NCI-H524 treated with DMSO at 0.1 percent for 48 hours (cell line): ENCODE measurements at regions not wholly inside any gene's neighbourhood (a gene's known extent, or its start where the extent isn't known, plus 50 kb on each side); places are given as distances from the start of the nearest gene placed in this dataset.
"Not testable (repeated sequence)": the region's sequence is repeated elsewhere in the genome, so short reads cannot be mapped to it uniquely, and the experiment has no call there.

Source experiments
- DNase-seq: peaks from one replicate; lab custom pipeline; 2025; lab: John Stamatoyannopoulos, UW

DNA sequence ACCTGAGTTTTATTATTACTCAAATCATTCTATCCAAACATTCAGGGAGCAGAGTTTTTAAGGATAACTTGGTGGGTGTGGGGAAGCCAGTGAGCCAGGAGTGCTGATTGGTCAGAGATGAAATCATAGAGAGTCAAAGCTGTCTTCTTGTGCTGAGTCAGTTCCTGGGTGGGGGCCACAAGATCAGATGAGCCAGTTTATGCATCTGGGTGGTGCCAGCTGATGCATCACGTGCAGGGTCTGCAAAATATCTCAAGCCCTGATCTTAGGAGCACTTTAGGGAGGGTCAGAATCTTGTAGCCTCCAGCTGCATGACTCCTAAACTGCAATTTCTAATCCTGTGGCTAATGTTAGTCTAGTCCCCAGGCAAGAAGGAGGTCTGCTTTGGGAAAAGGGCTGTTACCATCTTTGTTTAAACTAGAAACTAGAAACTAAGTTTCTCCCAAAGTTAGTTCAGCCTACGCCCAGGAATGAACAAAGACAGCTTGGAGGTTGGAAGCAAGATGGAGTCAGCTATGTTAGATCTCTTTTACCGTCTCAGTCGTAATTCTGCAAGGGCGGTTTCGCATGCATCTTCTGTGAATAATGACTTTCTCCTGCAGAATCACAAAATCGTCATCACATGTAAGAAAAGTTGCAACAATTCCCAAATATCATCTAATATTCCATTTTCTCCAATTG, 97.5 kb downstream of the ZNF664 start:
- not testable (repeated sequence) for DNase-seq

DNA sequence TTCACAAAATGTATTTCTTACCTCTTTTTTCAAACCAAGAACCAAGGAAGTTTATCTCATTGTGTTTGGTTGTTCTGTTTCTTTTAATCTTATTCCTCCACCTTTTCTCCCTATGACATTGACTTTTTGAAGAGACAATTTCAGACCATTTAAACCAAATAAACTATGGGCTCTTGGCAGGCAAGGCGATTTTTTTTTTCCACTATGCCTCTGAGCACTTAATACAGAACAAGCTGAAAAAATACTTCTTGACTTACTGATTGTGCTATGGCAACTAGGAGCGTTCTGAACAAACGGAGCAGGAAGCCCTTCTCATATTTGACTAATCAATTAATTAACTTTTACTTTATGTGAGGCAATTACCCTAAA, 98.0 kb downstream of the ZNF664 start:
- DNase-seq: no peak

DNA sequence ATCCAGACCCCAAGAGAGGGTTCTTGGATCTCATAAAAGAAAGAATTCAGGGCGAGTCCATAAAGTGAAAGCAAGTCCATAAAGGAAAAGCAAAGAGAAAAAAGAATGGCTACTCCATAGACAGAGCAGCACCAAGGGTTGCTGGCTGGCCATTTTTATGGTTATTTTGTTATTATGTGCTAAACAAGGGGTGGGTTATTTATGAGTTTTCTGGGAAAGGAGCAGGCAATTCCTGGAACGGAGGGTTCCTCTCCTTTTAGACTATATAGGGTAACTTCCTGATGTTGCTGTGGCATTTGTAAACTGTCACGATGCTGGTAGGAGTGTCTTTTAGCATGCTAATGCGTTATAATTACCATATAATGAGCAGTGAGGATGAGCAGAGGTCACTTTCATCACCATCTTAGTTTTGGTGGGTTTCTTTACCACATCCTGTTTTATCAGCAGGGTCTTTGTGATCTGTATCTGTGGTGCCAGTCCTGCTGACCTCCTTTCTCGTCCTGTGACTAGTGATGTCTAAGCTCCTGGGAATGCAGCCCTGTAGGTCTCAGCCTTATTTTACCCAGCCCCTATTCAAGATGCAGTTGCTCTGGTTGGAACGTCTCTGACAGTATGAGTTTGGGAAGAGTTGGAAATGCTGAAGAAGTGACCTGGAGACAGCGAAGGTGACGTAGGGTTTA, 100.5 kb downstream of the ZNF664 start:
- no peak for DNase-seq

DNA sequence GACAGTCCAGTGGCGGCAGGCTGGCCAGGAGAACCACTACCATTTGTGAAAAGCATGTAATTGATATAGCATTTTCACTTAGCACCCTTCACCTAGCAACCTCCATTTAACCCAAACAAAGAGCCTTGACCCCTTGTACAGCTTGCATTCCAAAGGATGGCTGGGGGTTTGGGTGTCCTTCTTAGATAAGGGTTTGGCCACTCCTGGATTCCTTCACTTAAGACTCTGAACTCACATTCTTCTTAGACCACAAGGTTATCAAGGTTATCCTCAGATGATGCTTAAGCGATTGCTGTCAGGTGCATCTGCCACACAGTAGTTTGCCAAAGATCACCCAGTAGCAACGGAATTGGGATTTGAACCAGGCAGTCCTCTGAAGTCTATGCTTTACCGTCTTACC, 102.8 kb downstream of the ZNF664 start:
- DNase-seq: no peak

DNA sequence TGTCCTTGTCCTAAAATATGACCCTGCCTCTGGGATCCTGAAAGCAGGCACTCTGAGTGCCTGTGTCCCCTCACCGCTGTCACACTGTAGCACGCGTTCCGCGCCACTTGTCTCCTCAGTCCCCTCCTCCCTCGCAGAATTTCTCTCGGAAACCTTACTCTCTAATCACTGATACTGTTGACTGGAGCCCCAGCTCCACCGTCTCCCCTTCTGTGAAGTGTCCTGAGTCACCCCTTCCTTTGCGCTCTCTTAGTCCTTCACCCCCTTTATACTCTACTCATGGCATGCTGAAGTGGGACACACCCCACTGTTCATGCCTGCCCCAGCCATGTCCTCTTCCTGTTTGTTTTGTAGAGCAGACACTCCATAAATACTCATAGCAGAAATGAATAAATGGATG, 104.7 kb downstream of the ZNF664 start:
- no peak for DNase-seq

DNA sequence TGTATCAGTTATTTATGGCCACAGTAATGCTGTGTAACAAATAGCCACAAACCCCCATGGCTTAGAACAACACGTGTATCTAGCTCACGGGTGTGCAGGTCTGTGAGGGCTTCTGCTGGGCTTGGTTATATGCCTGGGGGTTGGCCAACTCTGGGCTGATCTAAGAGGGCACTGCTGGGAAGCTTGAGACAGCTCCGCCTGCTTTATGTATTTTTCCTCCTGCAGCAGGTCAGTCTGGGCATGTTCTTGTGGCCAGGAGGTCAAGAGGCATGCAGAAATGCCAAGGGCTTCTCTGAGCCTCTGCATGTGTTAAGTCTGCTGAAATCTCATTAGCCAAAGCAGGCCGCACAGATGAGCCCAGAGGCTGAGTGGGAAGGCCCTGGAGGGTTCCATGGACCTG, 105.8 kb downstream of the ZNF664 start:
- no peak for DNase-seq

DNA sequence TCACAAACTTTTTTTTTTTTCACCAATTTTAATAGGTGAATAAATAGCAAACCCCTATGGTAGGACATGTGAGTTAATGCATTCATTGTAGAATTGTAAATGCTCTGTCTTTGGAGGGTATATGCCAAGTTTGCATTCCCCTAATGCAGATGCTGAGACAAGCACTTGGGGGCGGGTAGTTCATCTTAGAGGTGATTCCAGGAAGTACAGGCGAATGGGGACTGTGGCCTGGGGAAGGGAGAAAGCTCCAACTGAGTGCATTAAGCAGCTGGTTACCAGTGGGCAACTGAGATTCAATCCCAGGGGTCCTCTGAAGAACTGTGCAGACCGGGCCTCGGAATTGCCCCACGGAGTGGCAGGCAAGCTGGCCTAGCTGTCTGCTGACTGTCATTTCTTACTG, 107.6 kb downstream of the ZNF664 start:
- no peak for DNase-seq

DNA sequence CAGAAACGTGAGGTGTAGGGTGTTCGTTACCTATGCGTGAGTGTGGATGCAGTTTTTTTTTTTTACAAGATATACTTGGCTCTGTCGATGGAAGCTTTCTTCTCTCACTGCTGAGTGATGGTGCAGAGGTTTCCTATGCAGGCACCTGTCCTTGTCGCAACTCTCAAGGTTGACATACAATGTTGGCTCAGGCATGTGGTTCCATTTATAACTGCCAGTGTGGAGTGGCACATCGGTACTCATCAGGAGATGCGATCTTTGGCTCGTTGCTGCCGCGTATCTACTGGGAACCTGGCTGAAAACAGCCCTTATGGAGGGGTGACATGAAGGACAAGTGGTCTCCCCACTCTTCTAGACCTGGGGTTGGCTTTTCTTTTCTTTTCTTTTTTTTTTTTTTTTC, 109.0 kb downstream of the ZNF664 start:
- no peak for DNase-seq

DNA sequence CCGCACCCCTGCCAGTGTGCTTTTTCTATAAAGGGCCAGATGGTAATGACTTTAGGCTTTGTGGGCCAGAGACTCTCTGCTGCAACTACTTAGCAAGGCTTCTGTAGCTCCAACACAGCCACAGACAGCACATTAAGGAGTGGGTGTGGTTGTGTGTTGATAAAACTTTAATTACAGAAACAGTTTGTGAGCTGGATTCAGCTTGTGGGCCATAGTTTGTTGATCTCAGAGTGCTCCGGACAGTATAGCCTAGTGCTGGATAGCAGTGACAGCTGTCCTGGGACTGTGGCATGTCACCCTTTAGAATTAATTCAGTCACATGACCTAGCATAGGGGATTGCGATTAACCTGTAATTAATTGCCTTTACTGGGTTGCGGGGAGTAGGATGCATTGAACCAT, 109.7 kb downstream of the ZNF664 start:
- DNase-seq: peak; percentile 76

DNA sequence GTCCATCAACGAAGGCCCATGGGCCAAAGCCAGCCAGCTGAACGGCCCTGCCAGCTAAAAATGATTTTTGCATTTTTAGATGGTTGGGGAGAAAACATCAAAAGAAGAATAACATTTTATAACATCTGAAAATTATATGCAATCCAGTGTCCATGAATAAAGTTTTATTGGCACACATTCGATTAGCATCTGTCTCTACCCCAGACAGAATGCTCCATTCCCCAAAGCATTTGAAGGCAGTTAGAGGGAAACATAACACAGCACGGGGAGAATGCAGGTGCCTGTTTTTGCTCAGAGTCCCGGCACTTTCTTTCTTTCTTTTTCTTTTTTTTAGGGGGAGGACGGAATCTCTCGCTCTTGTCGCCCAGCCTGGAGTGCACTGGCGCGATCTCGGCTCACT, 110.7 kb downstream of the ZNF664 start:
- no peak for DNase-seq

DNA sequence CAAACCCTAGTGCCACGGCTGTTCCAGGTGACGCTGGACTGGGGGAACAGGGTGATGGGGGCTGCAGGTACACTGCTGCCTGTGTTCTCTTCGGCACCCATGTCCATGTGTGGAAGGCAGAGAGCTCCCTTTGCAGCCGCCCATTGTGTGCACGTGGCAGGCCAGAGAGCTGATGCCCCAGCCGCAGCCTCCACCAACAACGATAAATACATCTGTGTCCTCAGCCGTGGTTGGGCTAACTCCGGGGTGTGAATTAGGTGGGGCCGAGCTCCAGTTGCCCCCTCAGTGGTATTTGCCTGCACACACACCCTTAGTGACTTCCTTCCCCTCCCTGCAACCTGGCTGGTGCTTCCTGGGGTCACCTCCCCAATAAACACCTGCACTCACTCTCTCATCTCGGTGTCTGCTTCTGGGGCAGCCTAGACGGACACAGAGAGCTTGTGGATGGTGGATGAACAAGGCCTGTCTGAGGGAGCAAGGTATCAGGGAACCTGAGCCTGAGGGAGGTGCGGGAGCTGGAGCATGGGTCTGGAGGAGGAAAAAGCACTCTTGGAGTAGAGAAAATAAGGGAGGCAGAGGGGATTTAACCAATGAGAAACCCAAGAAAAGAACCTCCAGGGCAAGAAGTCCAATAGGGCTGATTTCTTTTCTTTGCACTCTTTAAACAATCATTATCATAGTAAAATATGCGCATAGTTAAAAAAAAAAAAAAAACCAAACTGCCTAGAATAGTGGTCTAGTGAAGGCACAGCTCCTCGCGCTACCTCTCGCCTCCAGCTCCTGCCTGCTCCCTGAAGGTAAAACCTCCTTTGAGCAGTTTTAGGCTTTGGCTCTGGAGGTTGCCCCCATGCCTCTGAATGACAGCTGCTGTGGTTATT, 112.6 kb downstream of the ZNF664 start:
- DNase-seq: no peak

DNA sequence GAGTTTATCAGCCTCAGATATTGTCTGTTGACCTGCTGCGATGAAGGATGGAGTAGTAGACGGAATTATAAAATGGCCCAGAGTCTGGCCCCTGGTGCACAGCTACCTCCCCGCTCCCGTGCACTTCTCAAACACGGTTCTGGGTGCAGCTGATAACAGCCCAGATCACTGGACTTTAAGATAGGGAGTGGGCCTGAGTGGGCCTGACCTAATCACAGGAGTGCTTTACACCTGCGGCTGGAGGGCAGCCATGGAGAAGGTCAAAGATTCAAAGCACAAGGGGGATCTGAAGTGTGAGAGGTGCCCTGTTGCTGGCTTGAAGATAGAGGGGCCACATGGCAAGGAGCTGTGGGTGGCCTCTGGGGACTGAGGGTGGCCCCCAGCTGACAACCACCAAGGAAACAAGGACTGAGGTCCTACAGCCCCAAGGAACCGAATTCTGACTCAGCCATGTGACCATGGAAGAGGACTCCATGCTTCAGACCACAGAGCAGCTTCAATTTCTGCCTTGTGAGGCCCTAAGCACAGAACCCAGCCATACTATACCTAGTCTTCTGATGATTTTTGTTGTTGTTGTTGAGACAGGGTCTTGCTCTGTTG, 113.4 kb downstream of the ZNF664 start:
- DNase-seq: no peak

DNA sequence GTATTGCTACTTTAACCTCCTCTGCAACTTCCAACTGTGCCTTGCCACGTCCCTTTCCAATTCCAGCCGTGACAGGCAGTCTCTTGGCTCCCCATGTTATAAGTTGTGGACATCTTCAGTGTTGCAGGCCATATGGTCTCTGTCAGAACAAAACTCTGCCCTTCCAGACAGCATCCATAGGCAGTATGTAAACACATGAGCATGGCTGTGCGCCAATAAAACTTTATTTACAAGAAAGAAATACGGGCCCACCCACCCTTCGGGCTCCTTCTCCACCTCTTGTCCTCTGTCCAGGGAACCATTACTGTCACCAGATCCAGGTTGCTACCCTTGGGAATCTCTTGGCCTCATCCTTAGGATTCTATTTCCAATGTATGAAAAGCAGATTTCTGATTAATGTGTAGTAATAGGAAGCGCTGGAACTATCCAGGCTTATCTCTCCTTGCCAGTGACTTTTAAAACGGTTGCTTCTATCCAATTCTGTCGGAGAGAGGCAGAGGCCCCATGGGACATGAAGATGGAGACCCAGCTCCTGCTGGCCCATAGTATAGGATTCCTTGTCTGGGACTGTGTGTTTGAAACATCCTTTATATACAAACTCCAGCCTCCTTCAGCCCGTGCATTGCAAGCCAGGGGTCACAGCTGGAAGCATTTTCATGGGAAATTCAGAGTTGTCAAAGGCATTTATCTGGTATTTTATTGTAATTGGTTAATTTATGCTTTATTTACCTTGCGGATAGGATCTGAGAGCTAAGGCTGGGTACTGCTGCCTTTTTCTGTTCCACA, 114.4 kb downstream of the ZNF664 start:
- no peak for DNase-seq

DNA sequence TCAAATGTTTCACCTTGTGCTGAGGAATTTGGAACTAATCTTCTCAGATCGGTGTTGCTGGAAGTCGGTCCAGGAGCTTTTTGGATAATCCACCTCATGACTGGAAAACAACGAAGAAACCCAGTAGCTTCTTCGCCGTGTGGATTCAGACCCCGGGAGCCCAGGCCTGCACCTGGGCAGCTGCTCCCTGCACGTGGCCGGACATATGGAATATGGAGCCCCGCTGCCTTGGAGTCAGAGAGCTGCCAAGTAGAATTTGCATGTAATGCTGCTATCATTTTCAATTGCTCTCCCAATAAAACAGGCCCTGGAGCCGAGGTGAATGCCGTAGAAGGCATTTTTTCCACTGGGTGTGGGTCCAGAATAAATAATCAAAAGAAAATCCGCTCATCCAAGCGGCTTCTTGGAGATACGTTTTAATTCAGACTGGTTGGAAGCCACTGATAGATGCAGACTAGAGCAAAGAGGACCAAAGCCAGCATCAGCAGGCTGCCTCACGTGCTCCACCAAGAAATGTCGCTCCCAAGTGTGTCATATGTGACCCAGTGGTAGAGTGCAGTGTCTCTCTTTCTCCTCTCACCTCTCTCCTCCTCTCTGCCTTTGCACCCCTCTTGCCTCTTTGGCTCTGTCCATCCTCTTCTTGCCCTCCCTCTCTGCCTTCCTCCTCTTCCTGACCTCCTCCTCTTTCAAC, 115.3 kb downstream of the ZNF664 start:
- DNase-seq: no peak

DNA sequence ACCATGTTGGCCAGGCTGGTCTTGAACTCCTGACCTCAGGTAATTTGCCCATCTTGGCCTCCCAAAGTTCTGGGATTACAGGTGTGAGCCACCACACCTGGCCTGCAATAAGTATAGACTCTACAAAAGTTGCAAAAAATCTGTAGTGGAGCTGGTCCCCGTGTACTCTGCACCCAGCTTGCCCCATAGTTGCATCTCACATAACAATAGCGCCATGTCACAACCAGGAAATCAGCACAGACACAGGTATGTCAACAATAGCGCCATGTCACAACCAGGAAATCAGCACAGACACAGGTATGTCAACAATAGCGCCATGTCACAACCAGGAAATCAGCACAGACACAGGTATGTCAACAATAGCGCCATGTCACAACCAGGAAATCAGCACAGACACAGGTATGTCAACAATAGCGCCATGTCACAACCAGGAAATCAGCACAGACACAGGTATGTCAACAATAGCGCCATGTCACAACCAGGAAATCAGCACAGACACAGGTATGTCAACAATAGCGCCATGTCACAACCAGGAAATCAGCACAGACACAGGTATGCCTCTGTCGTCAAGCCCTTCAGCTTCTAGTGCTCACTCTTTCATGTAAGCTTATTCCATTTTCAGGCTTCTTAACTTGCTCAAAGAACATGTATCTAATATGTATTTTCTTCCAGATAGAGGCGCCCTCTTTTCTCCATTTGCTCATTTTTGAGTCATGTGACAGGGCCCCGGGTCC, 116.3 kb downstream of the ZNF664 start:
- DNase-seq: not testable (repeated sequence)

DNA sequence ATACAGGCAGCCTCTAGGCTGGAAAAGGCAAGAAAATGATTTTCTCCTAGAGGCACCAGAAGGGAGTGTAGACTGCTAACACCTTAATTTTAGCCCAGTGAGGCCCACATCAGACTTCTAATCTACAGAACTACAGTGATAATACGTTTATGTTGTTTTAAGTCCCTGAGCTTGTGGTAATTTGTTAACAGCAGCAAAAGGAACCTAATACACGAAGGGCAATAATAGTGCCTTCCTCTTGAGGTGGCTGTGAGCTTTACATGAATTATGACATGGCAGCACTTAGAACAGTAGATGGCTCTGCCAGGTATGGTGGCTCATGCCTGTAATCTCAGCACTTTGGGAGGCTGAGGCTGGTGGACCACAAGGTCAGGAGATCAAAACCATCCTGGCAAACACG, 118.8 kb downstream of the ZNF664 start:
- DNase-seq: no peak

DNA sequence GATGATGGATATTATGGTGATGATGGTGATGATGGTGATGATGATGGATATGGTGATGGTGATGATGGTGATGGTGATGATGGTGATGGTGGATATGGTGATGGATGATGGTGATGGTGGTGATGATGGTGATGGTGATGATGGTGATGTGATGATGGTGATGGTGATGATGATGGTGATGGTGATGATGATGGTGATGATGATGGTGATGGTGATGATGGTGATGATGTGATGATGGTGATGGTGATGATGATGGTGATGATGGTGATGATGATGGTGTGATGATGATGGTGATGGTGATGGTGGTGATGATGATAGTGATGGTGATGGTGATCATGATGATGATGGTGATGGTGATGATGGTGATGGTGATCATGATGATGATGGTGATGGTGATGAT, 119.5 kb downstream of the ZNF664 start:
- DNase-seq: not testable (repeated sequence)

DNA sequence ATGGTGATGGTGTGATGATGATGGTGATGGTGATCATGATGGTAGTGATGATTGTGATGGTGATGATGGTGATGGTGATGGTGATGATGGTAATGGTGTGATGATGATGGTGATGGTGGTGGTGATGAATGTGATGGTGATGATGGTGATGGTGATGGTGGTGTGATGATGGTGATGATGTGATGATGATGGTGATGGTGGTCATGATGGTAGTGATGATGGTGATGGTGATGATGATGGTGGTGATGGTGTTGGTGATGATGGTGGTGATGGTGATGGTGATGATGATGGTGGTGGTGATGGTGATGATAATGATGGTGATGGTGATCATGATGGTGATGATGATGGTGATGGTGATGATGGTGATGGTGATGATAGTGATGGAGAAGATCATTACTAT, 120.3 kb downstream of the ZNF664 start:
- no peak for DNase-seq

DNA sequence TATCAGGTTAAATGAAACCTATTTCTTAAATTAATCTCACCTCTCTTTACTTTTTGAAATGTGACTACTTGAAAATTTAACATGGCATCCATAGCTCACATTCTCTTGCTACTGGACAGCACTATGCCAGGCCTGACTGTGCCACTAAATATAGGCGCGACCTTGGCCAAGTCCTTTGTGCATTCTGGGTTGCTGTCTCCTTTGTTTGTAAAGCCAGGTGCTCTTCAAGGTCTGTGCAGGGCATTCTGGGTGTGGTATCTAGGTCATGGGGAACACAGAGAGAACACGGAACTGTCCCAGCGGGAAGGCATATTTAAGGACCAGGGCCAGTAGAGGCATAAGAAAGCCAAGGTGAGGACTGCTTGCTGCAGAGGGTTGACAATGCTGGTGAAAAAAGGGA, 121.2 kb downstream of the ZNF664 start:
- no peak for DNase-seq

DNA sequence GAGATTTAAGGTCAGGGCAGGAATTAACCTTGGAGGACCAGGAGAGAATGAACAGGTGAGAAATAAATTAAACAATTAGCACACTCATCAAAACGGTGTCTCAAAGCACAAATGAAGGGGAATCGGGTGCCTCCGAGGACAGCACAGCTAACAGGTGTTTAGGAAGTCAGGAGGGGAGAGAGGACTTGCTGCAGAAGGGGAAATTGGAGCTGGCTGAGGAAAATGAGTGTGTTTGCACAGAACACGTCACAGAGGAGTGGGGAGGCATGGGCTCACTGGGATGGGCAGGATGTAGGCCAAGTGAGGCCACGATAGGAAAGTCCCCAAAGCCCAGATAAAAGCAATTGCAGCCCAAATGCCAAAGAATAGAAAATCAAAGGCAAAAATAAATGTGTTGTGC, 121.7 kb downstream of the ZNF664 start:
- peak; percentile 1 for DNase-seq

DNA sequence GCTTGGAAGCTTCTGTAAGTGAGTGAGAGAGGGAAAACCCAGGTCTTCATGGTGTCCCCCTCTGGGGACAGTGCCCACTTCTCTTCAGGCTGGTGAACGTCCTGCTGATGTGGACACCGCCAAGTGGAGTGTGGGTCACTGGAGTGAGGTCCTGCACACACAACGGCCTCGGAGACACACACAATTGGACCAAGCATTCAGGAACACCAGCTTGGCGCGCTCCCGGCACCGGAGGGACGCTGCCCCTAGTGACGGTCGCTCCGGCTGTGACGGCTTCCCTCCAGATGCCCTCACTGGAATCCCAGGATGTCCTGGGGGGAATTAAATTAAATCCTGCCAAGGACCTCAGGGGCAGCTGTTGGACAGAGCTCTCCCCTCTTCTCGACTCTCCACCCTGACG, 123.1 kb downstream of the ZNF664 start:
- peak; percentile 28 for DNase-seq
